Activated gamma-delta T cell (primary cell): ENCODE measurements at regions not wholly inside any gene's neighbourhood (a gene's known extent, or its start where the extent isn't known, plus 50 kb on each side); places are given as distances from the start of the nearest gene placed in this dataset.
"Not testable (repeated sequence)": the region's sequence is repeated elsewhere in the genome, so short reads cannot be mapped to it uniquely, and the experiment has no call there.

Experiments used
- DNase-seq: peaks from one replicate; lab custom pipeline; 2025; lab: John Stamatoyannopoulos, UW

DNA sequence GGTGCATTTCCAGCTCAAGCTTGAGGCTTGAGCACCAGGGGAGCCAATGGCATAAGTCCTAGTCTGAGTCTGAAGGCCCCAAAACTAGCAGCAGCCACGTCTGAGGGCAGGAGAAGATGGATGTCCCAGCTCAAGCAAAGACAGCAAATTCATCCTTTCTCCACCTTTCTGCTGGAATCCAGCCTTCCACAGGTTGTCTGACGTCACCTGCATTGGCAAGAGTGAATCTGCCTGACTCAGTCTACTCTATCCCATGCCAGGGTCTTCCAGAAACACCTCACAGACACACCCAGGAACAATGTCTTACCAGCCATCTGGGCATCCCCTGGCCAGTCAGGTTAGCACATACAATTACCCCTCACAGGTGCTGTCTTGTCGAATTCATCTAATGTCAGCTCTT, 76.2 kb upstream of the SOX11 start:
- DNase-seq: no peak

DNA sequence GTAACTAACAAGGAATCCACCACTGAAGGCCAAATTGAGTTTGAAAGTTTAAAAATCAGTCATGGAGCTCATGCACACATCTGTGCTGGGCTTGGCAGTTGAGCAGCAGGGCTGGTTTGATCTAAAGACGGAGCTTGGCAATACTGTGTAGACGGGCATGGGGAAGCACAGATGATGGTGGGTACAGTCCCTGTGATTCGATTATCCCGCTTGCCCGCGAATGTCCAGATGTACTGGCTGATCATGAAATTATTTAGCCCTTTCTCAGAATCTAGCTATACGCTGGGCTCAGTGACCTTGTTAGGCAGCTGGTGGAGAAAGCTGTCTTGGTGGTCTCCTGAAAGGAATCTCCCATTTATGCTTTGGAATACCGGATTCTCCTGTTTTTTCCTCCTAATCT, 74.8 kb upstream of the SOX11 start:
- DNase-seq: no peak

DNA sequence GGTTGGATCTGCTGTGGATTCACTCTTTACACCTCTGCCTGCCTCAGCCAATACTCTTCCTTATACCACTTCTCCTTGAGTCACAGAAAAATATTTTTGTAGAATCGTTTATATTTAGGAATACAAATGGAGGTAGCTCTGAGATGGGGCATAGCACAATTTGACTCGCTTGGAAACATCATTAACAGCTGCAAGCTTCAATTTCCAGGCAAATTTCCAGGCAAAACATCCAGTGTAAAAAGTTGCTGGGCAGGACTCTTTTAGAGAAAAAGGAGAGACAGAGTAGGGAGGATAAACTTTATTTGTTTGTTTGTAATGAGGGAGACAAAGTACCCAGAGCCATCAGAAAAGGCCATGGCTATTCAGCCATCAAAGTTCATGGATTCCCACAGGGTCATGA, 74.4 kb upstream of the SOX11 start:
- DNase-seq: no peak

DNA sequence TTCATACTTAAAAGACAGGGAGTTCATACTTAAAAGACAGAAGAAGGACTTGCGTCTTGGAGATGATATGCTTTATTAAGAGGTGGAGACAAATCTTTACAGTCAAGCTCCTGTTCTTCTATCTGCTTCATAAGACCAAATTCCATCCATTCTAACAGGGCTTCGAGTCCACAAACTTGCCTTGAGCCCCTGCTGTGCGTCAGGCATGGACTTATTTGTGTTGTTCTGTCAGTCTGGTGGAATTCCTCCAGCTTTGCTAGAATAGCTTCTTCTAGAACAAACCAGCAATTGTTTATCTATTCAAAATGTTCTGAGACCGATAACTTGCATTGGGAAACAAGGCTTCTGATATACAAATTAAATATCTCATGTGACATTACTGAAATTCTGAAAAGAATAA, 73.9 kb upstream of the SOX11 start:
- no peak for DNase-seq

DNA sequence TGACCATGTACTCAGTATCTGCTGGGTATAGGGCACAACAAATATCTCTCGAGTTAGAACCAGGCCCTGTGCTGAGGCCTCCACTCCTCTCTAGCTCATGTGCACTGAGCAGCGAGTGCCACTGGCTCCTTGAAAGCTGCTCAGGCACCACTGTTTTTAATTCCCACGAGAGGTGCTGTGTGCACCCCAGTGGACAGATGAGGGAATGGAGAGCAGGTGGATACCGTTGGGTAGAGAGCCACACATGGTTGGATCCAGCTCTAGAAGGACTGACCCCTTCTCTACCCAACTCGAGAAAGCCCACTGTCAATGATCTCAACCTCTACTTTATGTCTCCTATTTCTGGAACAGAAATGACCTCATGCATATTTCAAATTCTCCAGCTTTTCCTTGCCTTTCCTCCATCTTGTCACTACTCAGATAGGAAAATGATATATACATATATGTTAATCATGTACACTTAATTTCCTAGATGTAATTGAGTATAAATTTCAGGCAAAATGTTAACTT, 66.6 kb upstream of the SOX11 start:
- not testable (repeated sequence) for DNase-seq

DNA sequence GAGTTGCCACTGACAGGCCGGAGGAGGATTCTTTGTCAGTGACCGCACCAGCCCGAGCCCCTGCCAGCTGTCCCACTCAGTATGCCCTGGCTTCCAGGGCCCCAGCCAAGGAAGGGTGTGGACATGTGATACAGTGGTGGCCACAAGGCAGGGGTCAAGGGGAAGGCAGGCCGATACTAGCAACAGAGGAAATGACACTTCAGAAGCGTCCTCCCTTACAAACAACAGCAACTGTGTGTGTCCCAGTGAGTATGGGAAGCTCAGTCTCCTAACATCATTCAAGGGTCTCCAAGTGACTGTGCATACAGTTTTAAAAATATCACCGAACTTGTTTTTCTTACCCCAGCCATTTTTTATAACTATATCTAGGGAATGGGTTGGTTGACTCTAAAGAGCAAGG, 63.7 kb upstream of the SOX11 start:
- DNase-seq: not testable (repeated sequence)

DNA sequence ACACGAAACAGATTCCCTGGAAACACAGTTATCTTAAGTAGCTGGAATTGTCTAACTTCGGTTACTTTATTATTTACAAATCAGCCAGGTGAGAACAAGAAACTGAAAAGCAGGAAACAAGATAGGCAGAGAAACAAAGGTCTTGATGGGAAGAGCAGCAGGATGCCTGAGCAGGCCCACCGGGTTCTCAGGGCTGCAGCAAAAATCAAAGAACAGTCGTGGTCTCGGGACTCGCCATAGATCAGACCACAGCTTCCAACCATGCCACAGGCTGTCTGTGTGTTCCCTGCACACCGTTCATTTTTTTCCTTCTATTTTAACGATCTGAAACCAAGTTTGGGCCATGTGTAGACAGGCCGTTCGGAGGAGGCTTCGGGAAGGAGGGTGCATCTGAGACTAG, 62.7 kb upstream of the SOX11 start:
- not testable (repeated sequence) for DNase-seq

DNA sequence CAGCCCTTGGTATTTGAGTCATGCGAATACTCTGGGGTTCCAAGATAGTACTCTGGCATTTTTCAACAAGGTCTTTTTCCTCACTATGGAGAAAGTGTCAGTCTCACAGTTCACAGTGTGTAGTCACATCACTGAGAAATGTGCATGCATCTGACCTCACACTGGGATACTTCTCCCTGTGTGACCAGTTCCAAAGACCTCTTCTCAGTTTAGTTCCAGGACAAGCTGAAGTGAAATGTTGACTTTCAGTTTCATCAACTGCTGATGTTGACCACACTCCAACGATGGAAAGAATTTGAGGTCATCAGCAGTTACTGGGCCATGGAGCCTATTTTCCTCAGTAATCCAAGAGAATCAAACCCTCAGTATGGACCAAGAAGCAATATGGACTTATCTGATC, 55.1 kb upstream of the SOX11 start:
- DNase-seq: not testable (repeated sequence)
